ENCODE measurements at regions not wholly inside any gene's neighbourhood (a gene's known extent, or its start where the extent isn't known, plus 50 kb on each side); places are given as distances from the start of the nearest gene placed in this dataset.

GRCh38 chr3:61439122-61439458 lies 122.3 kb upstream of the PTPRG start:
- no peak for TF ChIP-seq CTCF (IDR thresholded peaks at IDR 0.05)
- no peak for TF ChIP-seq EP300 (IDR thresholded peaks at IDR 0.05)
- TF ChIP-seq POLR2AphosphoS5 (IDR thresholded peaks at IDR 0.05) = no peak

Data from gastroesophageal sphincter (tissue), 3 donors.